Astrocyte (in vitro differentiated cells and primary cell): ENCODE measurements at regions not wholly inside any gene's neighbourhood (a gene's known extent, or its start where the extent isn't known, plus 50 kb on each side); places are given as distances from the start of the nearest gene placed in this dataset.

Experiments
- CTCF ChIP-seq: IDR thresholded peaks from 2 replicates; pipeline ENCODE4 v1.5.1; 2011; ENCODE audit warnings: low read depth, mild to moderate bottlenecking, inconsistent platforms, low read length, moderate library complexity; ENCODE audit not compliant: insufficient read depth
- EZH2 ChIP-seq: IDR thresholded peaks from 2 replicates; pipeline ENCODE4 v1.6.1; 2012; ENCODE audit warnings: mild to moderate bottlenecking, low read length, inconsistent platforms; ENCODE audit not compliant: insufficient read depth

GRCh38 chr6:92195796-92196195, 1223.6 kb downstream of the EPHA7 start:
- TF ChIP-seq EZH2 (no peak), CTCF (no peak)
